GM18498 (cell line): ENCODE measurements at regions not wholly inside any gene's neighbourhood (a gene's known extent, or its start where the extent isn't known, plus 50 kb on each side); places are given as distances from the start of the nearest gene placed in this dataset.

Source experiments
- ATAC-seq: cut with Tn5 transposase; IDR thresholded peaks from one replicate; pipeline ENCODE4 v1.9.1; 2021; ENCODE audit warnings: mild to moderate bottlenecking, moderate library complexity; ENCODE audit not compliant: unreplicated experiment

DNA sequence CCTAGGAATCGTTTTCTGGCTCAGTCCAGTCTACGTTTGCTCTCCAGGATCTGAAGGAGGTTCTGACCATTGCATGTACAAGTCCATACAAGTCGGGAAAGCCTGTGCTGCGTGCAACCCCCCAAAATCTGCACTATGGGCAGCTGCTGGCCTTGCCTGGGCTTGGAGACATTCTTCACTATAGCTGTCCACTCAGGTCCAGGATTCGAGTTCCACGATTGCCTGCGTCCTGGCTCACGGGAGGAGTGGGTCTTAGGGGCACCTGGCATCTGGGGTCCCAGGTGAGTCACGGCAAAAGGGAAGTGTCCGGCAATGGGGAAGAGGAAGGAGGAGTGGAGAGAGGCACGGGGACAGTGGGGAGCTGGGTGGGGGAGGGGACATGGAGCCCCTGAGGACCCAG lies 563.0 kb downstream of the BRD1 start:
- no peak for ATAC-seq

DNA sequence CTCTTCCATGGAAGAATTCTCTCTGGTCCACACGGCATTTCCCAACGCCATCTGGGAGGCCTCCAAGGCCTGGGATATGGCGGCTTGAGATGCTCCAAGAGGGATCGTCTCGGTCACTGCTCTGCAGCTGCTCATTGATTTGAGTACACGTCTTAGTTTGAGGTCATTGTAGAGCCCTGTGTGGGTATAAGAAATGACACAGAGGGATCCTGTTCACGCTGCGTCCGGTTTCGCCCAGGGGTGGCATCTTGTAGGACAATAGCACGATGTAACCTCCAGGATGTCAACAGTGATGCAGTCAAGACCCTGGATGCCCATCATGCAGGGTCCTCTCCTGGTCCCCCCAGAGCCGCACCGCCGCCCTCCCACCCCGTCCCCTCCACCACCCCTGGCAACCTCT lies 564.6 kb downstream of the BRD1 start:
- no peak for ATAC-seq

DNA sequence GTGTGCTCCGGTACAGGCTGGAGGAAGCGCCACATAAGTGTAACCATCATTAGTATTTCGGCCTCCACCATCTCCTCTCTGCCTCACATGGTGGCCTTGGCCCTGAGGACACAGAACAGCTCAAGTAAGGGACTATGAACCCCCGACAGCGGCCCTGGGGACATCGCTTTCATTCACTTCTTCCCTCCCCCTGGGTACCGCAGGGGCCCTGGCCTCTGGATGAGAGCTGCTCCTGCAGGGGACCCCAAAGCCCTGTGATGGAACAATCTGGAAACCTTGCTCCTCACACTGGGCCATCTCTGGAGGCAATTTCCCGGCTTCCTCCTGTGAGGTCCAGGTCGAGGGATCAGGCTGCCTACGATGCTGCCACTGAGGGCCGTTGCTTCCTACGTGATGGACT lies 565.5 kb downstream of the BRD1 start:
- ATAC-seq, result no peak

DNA sequence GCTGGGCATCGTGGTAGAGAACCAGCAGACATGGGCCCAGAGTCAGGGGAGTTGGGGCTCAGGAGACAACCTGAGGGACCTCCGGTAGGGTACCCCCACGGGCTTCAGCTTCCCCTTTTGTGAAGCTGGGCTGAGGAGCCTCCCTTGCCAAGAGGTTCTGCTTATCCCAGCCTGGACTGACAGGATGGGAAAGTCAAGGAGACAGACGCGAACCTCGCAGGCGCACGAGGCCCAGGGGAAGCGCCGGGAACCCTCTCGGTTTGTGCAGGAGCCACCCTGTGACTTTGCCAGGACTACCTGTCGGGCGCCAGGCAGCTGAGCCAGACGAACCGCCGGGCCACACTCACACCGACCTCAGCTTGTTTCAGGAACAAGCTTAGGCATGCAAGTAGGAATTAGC lies 566.1 kb downstream of the BRD1 start:
- ATAC-seq, result no peak

DNA sequence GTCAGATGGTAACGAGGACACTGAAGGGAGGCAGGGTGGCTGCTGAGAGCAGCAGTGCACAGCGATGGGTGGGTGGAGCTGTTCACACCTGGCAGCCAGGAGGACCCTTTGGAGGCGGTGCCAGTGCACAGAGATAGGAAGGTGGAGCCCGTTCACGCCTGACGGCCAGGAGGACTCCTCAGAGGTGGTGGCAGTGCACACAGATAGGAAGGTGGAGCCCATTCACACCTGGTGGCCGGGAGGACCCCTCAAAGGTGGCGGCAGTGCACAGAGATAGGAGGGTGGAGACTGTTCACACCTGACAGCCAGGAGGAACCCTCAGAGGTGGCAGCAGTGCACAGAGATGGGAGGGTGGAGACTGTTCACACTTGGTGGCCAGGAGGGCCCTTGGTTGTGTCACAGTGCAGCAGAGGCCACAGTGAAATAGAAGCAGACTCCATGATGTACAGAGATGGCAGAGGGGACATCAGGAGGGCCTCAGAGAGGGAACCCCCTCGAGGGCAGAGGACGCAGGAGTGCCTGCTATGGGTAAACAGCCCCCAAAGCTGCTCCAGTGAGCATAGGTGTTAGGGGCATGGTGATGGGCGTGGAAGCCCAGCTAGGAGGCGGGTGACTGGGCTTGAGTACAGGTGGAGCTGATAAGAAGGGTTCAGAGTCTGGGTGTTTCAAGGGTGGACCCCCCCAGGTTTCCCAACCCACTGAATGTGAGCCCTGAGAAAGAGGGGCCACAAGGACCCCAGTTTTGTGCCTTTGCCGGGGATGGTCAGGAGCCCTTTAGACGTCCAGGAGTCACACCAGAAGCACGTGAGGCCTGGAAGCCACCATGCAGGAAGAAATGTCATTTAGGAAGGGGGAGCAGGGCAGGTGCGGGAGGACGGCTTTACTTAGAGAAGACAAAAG lies 566.7 kb downstream of the BRD1 start:
- no peak for ATAC-seq

DNA sequence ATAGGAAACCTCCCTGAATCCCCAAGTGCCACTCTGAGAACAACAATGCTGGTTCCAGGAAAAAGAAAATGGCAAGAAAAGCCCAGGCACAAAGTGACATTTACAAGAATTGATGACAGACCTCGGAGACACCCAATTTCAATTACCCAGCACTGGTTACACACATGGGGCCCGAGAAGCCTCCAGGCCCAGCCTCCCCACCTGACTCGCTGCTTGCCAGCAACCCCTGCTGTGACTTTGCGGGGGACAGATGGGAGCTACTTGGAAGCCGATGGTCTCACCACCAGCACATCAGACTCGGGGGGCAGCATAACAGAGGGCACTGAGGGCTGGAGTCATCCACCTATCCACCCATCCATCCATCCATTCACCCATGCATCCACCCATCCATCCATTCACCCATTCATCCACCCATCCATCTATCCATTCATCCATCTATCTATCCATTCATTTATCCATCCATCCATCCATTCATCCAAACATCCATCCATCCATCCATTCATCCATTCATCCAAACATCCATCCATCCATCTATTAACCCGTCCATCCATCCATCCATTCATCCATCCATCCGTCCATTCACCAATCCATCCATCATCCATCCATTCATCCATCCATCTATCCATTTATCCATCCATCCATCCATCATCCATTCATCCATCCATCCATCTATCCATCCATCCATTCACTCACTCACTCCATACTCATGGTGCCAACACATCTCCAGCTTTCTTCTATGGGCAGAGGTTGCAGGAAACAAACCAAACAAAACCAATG lies 567.6 kb downstream of the BRD1 start:
- ATAC-seq, result no peak

DNA sequence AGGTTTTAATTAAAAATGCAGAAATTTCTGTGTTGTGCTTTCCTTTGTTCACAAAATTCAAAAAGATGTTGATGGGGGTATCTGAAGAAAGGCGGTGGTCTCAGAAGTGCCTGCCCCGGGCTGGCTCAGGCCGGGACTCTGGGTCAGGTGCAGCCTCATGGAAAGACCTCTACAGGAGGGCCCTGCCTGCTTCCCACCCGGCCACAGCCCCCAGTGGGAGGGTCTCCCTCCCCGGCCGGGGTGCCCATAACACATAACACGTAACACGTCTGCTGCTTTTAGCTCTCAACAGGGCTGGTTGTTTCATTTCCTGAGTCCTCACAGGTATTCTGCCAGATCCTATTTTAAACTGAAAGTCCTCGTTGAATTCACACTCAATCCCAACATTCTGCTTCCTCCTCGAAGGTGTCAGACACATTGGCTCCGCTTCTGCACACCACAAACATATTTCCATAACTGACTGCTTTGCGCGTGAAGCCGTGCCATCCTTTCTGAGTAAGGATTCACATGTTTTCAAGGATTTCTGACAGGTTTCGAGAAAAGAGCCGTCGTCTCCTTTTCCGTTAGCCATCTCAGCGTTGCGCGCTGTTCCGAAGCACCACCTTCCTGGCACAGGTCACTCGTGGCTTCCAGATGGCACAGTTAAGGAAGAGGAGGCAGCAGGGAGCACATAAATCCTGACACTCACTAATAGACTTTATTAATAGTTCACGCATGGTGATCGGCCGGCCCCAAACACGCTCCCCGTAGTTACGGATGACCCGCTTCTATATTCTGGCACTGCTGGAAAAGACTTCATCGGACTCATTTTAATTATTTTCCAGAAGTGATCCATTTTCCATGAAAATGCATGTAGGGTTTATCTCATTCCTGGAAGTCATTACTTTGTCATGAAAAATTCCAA lies 569.3 kb downstream of the BRD1 start:
- no peak for ATAC-seq

DNA sequence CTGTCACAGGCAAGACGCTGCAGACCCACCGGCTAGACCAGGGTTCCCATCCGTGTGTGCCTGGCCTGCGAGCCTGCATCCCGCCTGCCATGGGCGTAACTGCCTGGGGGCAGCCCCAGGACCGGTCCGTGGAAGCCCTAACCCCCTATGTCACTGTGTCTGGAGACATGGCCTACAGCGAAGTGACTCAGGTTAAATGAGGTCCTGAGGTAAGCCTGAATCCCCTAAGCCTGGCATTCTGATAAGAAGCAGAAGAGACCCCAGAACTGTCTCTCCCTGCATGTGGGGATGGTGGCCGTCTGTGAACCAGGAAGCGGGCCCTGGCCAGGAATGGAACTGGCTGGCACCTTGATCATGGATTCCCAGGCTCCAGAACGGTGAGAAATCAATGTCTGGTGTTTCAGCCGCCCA lies 570.1 kb downstream of the BRD1 start:
- ATAC-seq, result no peak

DNA sequence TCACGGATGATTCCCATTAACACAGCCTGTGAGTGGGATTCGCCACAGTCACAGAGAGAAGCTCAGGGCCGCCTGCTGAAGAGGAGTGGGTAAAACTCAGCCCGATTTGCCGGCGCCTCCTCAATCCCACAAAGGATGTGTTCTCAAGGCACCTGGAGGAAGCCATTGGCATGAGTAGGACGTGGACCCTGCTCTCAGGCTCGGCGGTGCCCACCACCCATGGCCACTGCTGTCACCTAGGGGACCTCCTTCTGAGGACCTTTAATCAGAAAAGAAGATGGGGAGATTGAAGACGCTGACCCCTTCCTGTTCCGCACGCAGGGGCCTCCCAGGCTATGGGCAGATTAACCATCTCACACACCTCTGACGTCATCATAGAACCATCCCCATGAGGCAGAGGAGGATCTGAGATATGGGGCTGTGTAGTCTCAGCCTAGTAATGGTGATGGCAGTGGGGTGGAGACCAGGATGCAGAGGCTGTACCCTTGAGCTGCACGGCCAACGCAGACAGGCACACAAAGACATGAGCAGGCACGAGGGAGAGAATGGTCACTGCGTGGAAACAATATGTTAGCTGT lies 571.8 kb downstream of the BRD1 start:
- ATAC-seq, result no peak

DNA sequence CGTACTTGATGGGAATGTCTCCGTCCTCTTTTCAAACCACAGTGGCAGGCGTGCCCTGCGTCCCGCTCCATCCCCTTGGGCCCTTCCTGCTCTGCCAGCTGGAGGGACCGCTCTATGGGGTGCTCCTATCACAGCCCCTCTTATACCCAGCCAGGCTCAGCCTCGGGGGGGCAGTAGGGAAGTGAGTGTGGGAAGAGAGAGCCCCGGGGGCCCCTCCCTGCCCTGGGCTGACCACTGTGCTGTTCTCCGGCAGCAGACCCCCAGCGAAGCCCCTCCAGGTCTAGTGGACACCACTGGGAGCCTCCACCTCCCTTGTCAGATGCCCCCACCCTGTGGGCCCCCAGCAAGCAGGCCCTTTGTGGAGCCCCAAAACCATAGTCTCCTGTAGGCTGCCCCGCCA lies 572.5 kb downstream of the BRD1 start:
- ATAC-seq, result no peak

DNA sequence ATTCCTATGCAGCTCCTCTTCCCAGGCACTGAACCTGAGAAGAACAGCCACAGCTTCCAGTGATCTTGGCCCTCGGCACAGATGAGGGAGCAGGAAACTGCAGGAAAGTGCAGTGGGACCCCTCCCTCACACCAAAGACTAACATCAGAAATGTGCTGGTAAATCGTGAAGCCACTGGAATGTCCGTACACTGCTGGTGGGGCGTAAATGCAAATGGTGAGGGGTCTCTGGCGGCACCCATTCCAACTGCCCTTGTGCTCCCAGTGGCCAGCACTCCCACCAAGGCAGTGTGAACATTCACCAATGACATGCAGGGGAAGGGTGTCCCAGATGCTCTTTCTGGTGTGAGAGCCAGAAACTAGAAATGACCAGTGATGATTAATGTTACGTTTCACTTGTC lies 574.0 kb downstream of the BRD1 start:
- no peak for ATAC-seq

DNA sequence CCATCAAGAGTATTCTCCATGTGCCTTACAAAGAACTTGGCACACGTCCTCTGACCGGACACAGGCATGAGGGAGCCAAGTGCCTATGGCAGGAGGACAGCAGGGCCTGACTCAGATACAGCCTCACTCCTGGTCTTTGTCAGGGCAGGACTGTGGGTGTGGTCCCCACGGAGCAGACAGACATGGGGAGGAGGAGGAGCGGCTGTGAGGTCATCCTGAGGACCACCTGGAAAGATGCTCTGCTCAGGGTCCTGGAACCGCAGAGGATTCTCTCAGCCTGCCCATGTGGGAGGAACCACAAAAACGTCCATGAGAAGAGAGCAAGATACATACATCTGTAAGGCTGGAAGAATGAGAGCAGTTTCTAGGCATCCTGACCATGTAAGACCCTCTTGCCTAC lies 576.3 kb downstream of the BRD1 start:
- no peak for ATAC-seq

DNA sequence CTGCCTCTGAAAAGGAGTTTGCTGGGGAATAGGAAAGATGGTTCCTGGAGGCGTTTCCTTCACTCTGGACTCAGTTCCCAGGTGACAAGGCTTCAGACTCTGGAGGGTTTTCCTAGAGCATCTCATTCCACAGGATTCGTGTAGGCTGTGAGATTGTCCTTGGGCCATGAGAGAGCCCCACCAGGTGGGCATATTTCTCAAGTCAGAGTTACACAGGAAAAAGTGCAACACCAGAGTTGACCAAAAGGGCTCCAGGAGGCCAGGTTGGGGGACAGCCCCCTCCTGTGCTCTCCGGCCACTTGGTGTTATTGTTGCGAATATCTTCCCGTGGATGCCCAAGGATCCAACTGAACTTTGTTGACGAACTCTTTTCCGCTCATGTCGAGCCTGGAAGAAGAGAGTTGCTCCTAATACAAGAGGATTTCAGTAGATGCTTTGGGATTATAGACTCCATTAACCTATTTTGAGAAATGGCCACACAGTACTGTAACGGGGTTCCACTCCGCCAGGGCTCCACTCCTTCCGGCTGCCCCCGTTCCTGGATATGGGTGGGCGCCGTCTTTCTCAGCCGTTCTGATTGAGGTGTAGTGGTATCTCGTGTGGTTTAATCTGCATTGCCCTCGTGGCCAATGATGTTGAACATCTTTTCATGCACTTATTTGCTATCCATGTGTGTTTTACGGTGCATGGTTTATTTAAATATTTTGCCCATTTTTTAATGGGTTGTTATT lies 580.3 kb downstream of the BRD1 start:
- no peak for ATAC-seq

DNA sequence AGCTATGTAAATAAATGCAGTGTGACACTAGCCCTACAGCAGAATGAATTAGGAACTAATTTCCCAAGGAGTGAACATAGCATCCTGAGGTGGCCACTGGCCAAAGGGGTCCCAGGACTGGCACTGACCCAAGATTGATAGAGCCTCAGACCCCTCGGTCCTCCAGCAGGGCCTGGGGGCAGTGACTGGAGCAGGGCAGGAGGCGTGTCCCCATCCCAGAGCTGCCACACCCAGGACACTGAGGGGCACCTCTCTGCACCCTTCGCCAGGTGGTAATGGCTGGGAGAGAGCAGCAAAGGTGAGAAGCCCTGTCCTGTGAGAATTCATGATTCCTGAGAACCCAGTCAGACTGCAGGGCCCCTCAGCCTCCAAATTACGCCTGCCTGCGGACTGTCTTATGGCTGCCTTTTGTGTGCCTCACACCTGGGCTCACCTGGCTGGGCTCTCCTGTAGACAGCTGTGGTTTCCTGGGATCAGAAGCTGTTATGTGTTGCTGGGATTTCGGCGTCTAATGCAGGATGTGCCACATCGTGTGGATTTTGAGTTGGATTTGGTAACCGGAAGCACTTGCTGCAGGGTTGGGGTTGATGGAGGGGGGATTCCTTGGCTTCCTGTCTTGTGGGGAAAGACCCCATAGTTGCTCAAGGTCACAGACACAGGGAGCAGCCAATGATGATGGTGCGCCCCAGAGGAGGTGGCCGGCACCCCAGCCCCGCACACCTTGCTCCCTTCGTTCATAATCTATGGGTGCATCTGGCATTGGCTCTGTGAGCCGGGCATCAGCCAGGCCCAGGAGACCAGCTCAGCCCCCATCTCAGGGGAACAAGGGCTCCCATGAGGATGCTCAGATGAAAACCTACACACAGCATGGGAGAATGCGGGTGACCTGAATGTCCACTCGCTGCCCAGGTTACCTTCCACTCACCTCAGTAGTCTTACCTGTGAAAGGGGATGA lies 582.9 kb downstream of the BRD1 start:
- no peak for ATAC-seq

DNA sequence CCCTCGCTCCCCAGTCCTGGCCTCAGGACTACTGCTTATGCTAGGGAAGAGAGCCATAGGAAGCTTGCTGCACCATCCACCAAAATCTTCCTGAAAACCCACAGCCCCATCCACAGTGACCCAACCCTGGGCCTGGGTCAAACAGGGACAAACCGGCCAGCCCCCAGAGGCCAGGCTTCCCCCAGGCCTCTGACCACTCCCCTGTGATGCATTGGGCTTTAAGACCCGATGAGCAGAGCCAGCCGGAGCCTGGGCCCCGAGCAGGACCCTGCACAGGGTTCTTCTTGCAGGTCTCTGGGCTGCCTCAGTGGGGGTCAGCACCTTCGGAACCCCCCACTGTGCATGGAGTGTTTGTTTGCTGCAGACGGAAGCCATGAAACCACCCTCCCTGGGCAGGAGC lies 583.7 kb downstream of the BRD1 start:
- ATAC-seq, result no peak

DNA sequence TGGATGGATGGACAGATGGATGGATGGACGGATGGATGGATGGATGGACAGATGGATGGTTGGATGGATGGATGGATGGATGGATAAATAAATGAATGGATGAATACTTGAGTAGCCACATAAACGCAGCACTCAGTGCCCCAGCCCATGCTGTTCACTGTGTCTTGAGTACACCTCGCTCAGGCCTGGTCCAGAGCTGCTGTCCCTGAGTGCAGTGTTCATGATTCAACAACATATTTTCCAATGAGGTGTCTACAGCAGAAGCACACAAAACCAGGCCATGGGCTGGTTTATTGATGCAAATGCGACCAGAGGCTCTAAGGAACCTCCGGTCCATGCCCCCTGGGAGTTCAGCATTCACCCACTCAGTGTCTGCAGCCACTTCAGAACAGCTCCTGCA lies 584.3 kb downstream of the BRD1 start:
- no peak for ATAC-seq

DNA sequence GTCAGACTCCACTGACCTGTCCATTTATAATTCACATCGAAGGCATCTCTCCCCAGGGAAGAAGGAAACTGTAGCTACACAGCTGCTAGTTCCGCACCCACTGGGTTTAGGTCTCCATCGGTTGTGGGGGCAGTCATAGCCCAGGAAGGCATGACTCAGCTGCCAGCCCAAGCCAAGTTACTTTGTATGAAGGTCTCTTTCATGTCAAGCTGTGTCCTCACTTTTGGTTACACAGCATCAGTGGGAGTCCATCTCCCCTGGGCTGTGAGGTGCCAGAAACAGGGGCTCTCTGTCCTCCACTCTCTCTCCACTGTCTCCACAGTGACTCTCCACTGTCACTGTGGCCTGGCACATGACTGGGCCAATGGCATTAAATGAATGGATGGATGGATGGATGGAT lies 585.2 kb downstream of the BRD1 start:
- no peak for ATAC-seq

DNA sequence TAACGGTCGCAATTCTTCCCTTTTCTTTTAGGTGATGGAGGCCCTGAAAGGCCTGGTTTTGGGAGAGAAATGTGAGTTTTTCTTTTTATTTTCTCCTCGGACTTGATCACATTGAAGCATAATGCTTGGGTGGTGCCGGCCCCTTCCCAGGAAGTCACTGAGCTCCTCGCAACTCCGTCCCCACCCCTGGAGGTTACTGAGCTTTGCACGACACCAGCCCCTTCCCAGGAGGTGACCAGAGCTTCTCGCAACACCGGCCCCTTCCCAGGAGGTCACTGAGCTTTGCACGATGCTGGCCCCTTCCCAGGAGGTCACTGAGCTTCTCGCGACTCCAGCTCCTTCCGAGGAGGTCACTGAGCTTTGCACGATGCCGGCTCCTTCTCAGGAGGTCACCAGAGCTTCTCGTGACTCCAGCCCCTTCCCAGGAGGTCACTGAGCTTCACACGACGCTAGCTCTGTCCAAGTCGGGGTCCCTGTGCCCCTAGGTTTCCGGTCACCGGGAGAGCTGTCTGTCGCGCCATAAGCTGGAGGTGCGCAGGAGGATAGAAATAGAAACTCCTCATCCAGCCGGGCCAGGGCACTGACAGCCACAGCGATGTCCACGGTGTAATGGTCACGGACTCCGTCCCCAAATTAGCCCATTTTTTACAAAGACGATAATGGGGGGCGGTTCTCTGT lies 586.4 kb downstream of the BRD1 start:
- no peak for ATAC-seq

DNA sequence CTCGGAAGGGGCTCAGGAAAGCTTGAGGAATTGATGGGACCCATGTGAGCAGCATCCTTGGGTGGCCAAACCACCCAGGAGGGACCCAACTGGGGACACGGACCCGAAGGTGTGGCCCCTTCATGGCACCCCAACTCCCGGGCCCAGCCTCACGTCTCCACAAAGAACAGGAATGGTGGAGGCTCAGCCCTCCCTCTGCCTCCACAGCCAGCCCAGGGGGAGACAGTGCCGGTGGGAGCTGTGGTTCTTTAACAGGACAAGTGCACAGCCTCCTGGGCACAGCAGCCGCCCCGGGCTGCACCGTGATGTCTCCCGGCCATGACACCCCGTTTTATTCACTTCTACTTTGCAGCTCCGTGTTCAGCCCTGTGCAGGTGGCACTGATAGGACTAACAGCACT lies 587.2 kb downstream of the BRD1 start:
- no peak for ATAC-seq
